ENCODE measurements at regions not wholly inside any gene's neighbourhood (a gene's known extent, or its start where the extent isn't known, plus 50 kb on each side); places are given as distances from the start of the nearest gene placed in this dataset.

DNA sequence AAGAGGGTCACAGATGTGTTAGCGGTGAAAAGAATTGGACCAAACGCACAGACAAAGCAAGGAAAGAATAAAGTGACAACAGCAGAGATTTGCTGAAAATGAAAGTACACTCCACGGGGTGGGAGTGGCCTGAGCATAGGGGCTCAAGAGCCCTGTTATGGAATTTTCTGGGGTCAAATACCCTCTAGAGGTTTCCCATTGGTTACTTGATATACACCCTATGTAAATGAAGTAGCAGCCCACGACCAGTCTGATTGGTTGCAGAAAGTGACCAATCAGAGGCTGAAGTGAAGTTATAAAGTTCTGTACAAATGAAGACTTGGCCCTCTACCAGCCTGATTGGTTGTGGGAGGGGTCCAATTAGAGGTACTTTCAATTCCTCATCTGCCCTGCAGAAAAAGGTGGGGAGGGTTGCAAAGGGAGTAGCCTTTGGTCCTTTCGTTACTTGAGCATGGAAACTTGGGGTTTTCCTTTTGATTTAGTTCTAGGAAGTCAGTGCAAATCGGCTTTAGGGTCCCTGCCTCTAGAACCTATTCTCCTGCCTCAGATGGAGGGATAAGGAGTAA is 125.6 kb upstream of the PRPS1L1 start:
- DNase-seq (ENCODE audit: low read depth): no peak

DNA sequence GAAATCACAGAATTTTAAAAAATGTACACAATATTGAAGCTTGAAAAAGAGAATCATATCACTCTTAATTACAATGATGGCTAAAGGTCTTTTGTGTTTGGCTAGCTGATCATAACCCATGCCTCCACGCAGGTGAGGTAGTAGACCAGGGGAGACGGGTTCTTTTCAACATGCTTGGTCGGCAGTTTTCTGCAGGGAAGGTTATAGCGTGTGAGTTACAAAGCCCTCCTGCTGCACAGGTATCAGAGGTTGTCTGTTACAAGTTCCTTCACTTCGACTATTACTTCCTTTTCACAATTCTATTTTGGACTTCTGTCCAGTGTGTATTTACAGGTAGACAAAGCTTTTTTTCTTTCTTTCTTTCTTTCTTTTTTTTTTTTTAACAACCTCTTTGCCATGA is 127.1 kb upstream of the PRPS1L1 start:
- DNase-seq (ENCODE audit: low read depth): no peak

GRCh38 chr7:18157233-18157632 is 129.6 kb upstream of the PRPS1L1 start:
- DNase-seq (ENCODE audit: low read depth): no peak

GRCh38 chr7:18162657-18163056 is 135.0 kb upstream of the PRPS1L1 start:
- no peak for DNase-seq (ENCODE audit: low read depth)

DNA sequence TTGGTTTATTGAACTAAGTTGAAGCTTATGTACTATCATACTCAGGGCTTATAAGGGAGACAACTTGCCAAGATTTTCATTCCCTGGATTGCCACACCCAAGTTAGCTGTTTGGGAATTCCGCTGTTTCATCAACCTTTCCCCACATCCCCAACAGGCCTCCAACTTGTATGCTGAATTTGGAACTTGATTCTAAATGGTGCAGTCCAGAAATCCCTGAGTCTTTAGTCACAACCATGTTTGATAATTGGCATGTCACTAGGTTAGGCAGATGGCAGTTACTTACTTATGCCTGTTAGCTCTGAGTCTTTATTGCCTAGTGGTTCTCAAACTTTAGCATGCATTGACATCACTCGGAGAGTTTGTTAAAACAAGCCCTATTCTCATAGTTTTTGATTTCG is 135.4 kb upstream of the PRPS1L1 start:
- no peak for DNase-seq (ENCODE audit: low read depth)

DNA sequence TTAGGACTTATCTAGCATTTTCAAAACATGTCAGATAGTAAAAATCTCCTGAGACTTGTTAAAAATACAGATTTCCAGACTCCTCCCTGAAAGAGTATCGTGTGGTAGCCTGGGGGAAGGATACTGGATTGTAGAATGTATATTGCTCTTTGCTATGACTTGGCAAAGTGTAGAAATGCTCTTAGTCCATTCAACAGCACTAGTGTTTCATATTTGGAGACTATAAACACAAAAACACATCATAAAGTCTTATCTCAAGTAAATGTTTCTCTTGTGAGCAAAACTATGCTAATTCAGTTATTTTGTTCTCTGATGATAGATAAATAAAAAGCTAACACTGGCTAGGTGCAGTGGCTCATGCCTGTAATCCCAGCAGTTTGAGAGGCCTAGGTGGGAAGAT is 137.5 kb upstream of the PRPS1L1 start:
- DNase-seq (ENCODE audit: low read depth): no peak

DNA sequence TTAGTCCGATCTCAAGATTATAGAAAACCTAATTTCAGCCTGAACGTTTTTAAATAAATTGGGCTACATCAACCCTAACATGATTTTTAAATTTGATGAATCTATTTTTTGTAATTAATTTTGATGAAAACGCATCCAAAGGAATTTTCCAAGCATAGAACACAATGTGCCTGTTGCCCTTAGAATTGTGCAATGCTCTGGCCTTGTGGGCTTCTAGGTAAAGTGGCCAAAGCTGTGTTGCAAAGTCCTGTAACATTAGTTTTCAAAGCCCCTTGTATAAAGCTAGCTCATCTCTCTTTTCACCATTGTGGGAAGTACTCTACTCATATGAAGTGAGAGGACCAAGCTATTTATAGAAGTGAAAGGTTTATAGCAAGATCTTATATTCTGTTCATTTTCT is 138.4 kb upstream of the PRPS1L1 start:
- DNase-seq (ENCODE audit: low read depth): no peak

GRCh38 chr7:18167815-18168214 is 140.2 kb upstream of the PRPS1L1 start:
- no peak for DNase-seq (ENCODE audit: low read depth)

DNA sequence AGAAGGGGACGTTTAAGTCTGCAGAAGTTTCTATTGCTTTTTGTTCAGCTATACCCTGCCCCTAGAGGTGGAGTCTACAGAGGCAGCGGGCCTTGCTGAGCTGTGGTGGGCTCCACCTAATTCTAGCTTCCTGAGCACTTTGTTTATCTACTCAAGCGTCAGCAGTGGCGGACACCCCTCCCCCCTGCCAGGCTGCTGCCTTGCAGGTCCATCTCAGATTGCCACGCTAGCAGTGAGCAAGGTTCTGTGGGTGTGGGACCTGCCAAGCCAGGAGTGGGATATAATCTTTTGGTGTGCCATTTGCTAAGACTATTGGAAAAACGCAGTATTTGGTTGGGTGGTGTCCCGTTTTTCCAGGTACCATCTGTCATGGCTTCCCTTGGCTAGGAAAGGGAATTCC is 147.3 kb upstream of the PRPS1L1 start:
- no peak for DNase-seq (ENCODE audit: low read depth)

DNA sequence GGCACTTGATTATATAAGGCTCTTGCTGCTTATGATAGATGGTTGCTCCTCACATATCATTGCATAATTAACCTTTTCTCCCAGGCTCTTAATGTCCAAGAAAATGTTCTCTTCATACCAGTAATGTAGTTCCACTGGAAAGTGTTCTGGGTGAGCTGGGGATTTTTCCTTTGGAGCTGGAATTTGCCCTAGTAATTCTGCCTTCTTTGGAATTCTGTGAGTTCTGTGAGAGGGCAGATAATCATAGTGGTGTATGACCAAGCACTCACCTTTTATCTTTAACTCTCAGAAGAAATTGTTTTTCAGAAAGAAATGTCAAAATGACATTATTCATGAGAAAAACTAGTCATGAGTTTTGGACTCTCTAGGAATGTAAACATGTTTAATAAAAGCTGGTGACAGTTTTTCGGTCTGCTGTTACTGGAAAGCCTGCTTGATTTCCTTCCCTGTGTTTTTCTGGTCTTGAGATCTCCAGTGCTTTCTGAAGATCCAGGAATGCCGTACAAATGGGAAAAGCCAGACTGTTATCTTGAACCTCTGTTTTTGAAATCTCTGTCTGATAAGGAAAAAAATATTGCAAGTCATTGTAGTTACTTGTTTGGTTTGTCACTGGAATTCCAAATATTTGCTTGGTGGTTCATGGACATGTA is 148.3 kb upstream of the PRPS1L1 start:
- no peak for DNase-seq (ENCODE audit: low read depth)

DNA sequence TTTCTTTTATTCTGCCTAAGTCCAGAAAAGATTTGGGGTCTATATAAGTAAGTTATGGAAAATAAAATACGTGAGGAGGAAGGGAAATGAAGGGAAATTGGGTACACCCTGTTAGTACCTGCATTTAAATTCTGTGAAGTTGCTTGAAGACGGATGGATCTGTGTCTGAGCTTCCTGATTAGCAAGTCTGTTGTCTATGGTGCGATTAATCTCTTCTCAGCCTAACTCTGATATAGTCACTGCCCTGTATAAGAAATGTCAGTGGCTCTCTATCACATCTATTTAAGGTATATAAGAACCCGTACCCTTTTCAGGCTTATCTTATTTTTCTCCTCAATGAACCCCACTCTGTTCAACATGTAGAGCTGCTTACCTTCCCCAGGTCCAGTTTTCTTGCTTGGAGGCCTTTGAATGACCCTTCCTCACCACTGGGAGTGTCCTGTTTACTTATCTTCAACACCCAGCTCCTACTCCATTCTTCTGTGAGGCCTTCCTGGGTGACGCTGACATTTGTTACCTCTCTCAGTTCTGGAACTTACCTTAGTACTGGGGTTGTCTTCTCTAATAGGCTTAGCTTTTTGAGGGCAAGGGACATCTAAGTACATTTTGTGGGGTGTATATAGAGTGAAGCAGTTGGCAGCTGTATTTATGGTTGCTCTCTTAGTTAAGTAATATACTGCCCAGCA is 149.6 kb upstream of the PRPS1L1 start:
- DNase-seq (ENCODE audit: low read depth): no peak

DNA sequence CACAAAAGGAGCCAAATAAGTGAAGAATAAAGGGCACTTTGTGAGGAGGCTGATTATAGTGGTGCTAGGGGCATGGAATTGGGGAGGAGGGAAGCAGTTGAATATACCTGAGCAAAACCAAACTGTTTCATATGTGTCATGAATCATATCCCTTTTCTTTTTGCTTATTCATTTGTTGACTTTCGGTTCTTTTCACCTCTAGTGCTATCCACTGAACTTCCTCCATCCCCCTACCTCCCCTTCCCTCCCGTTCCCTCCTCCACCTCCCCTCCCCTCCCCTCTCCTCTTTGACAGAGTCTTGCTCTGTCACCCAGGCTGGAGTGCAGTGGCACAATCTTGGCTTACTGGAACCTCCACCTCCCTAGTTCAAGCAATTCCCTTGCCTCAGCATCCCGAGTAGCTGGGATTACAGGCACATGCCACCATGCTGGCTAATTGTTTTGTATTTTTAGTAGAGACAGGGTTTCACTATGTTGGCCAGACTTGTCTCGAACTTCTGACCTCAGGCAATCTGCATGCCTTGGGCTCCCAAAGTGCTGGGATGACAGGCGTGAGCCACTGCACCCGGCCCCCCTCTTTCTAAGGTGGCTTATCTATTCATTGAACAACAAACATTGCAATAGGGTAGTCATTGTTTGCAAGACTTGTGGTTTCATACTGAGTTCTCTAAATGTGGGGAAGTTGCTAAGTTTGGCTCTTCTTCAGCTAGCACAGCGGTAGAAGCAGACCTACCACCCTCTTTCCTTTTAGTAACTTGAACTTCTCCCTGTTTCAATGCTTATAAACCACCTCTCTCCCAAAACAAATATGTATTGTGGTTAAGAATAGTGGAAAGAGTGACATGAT is 150.4 kb upstream of the PRPS1L1 start:
- peak; percentile 49 for DNase-seq (ENCODE audit: low read depth)

DNA sequence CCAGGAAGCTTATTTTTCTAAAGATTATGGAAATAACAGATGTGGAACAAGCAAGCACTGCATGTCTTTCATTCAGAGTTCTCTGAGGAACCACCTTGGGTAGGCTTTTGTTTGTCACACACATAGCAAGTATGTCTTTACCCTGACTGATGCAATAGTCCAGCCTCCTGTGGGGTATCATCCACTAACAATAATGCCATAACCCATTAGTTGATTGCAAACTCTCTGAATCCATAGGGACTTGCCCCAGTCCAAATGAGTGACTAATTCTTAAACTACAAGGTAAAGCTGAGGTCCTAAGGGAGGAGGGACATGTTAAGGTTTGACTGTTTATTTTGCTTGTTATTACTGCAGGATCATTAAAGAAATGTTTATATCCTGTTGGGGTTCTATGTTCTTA is 151.4 kb upstream of the PRPS1L1 start:
- no peak for DNase-seq (ENCODE audit: low read depth)

DNA sequence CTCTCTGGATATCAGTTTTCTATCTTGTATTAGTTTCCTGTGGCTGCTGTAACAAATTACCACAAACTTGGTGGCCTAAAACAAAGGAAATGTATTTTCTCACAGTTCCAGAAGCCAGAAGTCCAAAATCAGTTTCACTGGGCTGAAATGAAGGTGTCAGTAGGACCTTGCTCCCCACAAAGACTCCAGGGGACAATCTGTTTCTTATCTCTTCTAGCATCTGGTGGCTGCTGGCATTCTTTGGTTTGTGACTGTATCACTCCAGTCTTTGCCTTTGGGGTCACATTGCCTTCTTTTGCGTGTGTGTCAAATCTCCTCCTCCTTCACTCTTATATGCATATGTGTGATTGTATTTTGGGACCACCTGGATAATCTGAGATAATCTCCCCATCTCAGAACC is 153.0 kb upstream of the PRPS1L1 start:
- no peak for DNase-seq (ENCODE audit: low read depth)

- no peak for DNase-seq (ENCODE audit: low read depth)
These were observed 162.0 kb upstream of the PRPS1L1 start for GRCh38 chr7:18189500-18190126.

DNA sequence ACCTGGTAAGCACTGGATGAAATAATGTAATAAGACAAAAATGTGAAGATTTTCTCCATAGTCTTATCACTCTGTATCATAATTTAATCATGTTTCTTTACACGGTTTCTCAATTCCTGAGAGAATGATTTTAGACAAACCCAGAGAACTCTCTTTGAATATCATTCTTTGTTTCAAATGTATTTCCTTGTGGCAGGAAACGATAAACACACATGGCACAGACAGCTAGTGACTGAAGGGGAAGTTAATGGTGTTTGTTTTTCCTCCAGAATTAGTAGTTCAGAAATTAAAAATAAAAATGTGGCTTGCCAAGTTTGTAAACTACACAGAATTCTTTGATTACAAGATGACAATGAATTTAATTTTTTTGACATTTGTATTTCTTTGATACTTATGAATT is 163.7 kb upstream of the PRPS1L1 start:
- DNase-seq (ENCODE audit: low read depth): no peak

- no peak for DNase-seq (ENCODE audit: low read depth)
These were observed 164.4 kb upstream of the PRPS1L1 start for GRCh38 chr7:18191862-18192625.

GRCh38 chr7:18194616-18195015 is 167.0 kb upstream of the PRPS1L1 start:
- DNase-seq (ENCODE audit: low read depth): no peak

- DNase-seq (ENCODE audit: low read depth): no peak
These were observed 169.0 kb upstream of the PRPS1L1 start for GRCh38 chr7:18196638-18197037.

DNA sequence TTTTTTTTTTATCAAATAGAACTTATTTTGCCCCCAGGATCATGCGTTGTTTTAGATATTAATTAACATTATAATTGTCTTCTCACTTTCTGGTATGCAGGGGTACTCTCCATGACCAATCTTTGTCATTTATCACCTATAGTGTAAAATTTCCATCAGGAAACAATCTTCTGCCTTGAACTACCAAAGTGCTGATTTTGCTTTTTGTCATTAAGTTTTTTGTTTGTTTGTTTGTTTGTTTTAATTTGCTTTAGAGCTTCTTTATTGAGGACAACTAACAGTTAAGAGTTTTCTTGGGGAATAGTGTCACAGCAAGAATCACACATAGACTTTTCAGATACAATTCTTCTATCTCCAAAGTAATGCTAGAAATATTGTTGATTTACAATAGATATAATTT is 171.2 kb upstream of the PRPS1L1 start:
- DNase-seq (ENCODE audit: low read depth): no peak

DNA sequence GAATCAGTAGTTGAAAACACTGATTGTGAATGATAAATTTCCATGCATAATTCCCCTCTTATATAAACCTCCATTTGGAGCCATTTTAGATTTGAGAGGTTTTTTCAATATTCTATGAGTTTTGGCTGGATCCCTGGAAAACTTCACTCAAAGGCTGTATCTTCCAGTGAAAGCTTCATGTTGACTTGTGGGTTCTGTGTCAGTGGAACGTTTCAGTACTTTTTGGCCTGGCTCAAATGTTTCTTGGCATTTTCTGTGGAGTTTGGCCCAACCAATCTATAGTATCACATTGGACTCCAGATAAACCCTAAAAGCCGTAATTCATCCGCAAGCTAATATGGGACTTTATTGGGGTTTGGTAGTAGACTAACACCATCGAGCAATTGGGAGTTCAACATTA is 172.6 kb upstream of the PRPS1L1 start:
- no peak for DNase-seq (ENCODE audit: low read depth)

DNA sequence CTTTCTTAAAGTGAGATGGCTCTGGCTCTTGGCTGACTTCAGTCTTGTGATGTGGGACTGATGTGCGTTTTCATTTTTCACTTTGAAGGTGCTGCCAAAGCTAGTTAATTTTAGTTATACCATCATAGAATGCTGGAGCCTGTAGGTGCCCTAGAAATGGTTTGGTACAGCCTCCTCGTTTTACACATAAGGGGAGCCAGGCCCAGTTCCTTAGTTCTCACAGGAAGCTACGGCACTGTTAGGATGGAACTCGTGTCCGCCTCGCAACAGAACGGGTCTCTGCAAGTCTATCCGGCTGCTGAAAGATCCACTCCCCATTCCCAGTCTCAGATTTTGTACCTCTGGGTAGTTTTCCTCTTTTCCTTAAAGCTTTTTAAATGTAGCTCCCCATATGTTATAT is 173.2 kb upstream of the PRPS1L1 start:
- no peak for DNase-seq (ENCODE audit: low read depth)

Measured in iris pigment epithelial cell (primary cell).